ENCODE measurements at regions not wholly inside any gene's neighbourhood (a gene's known extent, or its start where the extent isn't known, plus 50 kb on each side); places are given as distances from the start of the nearest gene placed in this dataset.

- no peaks in the 10 kb centered on the region for H3K27me3 ChIP-seq (replicated peaks in 1 of 4; ENCODE audit: control extremely low read depth in 1 of 4, control insufficient read depth in 3 of 4, insufficient read depth in 4 of 4, low read length in 3 of 4)
- TF ChIP-seq CTCF (IDR thresholded peaks at IDR 0.05) = no peak
- no peak for TF ChIP-seq EZH2 (IDR thresholded peaks at IDR 0.05; ENCODE audit: borderline replicate concordance, insufficient read depth, low read depth, low read length, poor library complexity, severe bottlenecking)
- no peak for ATAC-seq (ENCODE audit: low read depth)
- CTCF ChIA-PET = interaction anchor here (1.4 kb wide), 1 partner anchor 260 kb away, joined by 3 read pairs; no protein-coding TSS in a partner anchor
- H2AFZ ChIP-seq (ENCODE audit: insufficient read depth, low read depth, low read length, poor library complexity, severe bottlenecking) = no peak overlapping the region
- H3K9ac ChIP-seq (ENCODE audit: low read length) = no peak overlapping the region
- H3K4me1 Mint-ChIP-seq = peaks cover 37% of the 10 kb centered on the region
- H3K27ac ChIP-seq (ENCODE audit: low read length in 2 of 2) = no peak overlapping the region
- no peak overlapping the region for H3K4me2 ChIP-seq (replicated peaks; ENCODE audit: low read depth, low read length, poor library complexity, severe bottlenecking)
- 58% methylated on average over 3 of the region's 7 CpGs for WGBS (ENCODE audit: insufficient coverage)
- H3K79me2 ChIP-seq (ENCODE audit: control insufficient read depth, insufficient read depth, low read length) = no peaks in the 10 kb centered on the region
- H3K4me3 Mint-ChIP-seq = no peak overlapping the region
- intact Hi-C loops (cut with micrococcal nuclease) = no loop called here
- H3K27me3 Mint-ChIP-seq = peaks cover 3% of the 10 kb centered on the region
- H3K4me3 ChIP-seq (ENCODE audit: control extremely low read depth in 1 of 5, extremely low read depth in 1 of 5, insufficient read depth in 1 of 5, low read depth in 2 of 5, low read length in 4 of 5) = no peak overlapping the region
- DNase-seq = no peak
- H3K9me3 ChIP-seq (ENCODE audit: control extremely low read depth in 1 of 3, control insufficient read depth in 2 of 3, insufficient read depth in 1 of 3, low read length in 2 of 3) = peaks cover 0 to 18% (median 14%) of the 10 kb centered on the region in 3 donors
- POLR2A ChIA-PET = no interaction called here
- peaks cover 1% of the 10 kb centered on the region for H4K20me1 ChIP-seq (ENCODE audit: control insufficient read depth, insufficient read depth, low read length, poor library complexity, severe bottlenecking)
- no peaks in the 10 kb centered on the region for H3K36me3 ChIP-seq (replicated peaks in 1 of 2; ENCODE audit: control extremely low read depth in 1 of 2, control insufficient read depth in 1 of 2, extremely low read depth in 1 of 2, insufficient read depth in 2 of 2, low read length in 1 of 2)
- H3K27ac Mint-ChIP-seq = no peak overlapping the region
- no peaks in the 10 kb centered on the region for H3K9me3 Mint-ChIP-seq (ENCODE audit: insufficient read depth)
- peaks cover 10 to 27% of the 10 kb centered on the region in 2 donors for H3K4me1 ChIP-seq (ENCODE audit: control insufficient read depth in 2 of 2, insufficient read depth in 2 of 2, low read length in 2 of 2)
Measured at GRCh38 chr3:194741916-194742315, 56.2 kb downstream of the FAM43A start.

- Histone ChIP-seq H3K36me3 (replicated peaks in 1 of 2; ENCODE audit: control extremely low read depth in 1 of 2, control insufficient read depth in 1 of 2, extremely low read depth in 1 of 2, insufficient read depth in 2 of 2, low read length in 1 of 2) (no peaks in the 10 kb centered on the region), H4K20me1 (ENCODE audit: control insufficient read depth, insufficient read depth, low read length, poor library complexity, severe bottlenecking) (no peaks in the 10 kb centered on the region), H3K27ac (ENCODE audit: low read length in 2 of 2) (no peak overlapping the region), H3K4me3 (ENCODE audit: control extremely low read depth in 1 of 5, extremely low read depth in 1 of 5, insufficient read depth in 1 of 5, low read depth in 2 of 5, low read length in 4 of 5) (no peak overlapping the region), H3K79me2 (ENCODE audit: control insufficient read depth, insufficient read depth, low read length) (no peaks in the 10 kb centered on the region), H3K4me2 (replicated peaks; ENCODE audit: low read depth, low read length, poor library complexity, severe bottlenecking) (no peak overlapping the region), H3K9ac (ENCODE audit: low read length) (no peak overlapping the region), H2AFZ (ENCODE audit: insufficient read depth, low read depth, low read length, poor library complexity, severe bottlenecking) (no peak overlapping the region), H3K27me3 (replicated peaks in 1 of 4; ENCODE audit: control extremely low read depth in 1 of 4, control insufficient read depth in 3 of 4, insufficient read depth in 4 of 4, low read length in 3 of 4) (no peaks in the 10 kb centered on the region), H3K4me1 (ENCODE audit: control insufficient read depth in 2 of 2, insufficient read depth in 2 of 2, low read length in 2 of 2) (peaks cover 0 to 6% of the 10 kb centered on the region in 2 donors), H3K9me3 (ENCODE audit: control extremely low read depth in 1 of 3, control insufficient read depth in 2 of 3, insufficient read depth in 1 of 3, low read length in 2 of 3) (no peaks in the 10 kb centered on the region)
- no peaks in the 10 kb centered on the region for H3K9me3 Mint-ChIP-seq (ENCODE audit: insufficient read depth)
- peaks cover 3% of the 10 kb centered on the region for H3K27me3 Mint-ChIP-seq
- ChIA-PET CTCF (no interaction called here), POLR2A (no interaction called here)
- no CpG with 5 or more reads among the region's 4 CpGs for WGBS (ENCODE audit: insufficient coverage)
- no peak for ATAC-seq (ENCODE audit: low read depth)
- H3K4me3 Mint-ChIP-seq = no peak overlapping the region
- peaks cover 25% of the 10 kb centered on the region for H3K4me1 Mint-ChIP-seq
- intact Hi-C loops (cut with micrococcal nuclease) = no loop called here
- no peak overlapping the region for H3K27ac Mint-ChIP-seq
- no peak for TF ChIP-seq CTCF (IDR thresholded peaks at IDR 0.05)
- no peak for TF ChIP-seq EZH2 (IDR thresholded peaks at IDR 0.05; ENCODE audit: borderline replicate concordance, insufficient read depth, low read depth, low read length, poor library complexity, severe bottlenecking)
- no peak for DNase-seq
Measured at GRCh38 chr3:194744826-194745225, 59.1 kb downstream of the FAM43A start.

Measured in B cell (primary cell).